ENCODE measurements at regions not wholly inside any gene's neighbourhood (a gene's known extent, or its start where the extent isn't known, plus 50 kb on each side); places are given as distances from the start of the nearest gene placed in this dataset.
A peak's percentile ranks its signal among the peaks of the same experiment; 100 is the strongest.

DNA sequence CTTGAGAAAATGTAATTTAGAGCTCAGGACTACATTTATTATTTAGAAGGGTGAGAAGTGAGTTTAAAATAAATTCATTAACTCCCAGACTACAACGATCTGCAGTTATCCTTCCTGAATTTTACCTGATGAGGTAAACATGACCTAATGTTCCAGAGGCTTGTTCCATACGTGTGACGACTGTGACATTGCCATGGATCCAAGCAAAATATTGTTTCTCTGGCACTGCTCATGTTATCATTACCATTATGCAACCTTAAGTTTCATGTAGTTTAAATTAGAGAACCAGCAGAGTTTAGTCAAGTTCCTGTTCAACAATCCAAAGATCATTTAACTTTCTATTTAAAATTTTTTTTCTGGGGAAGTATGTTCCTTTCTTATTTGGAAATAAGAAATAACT lies 279.6 kb downstream of the KLF5 start:
- H3K4me3 ChIP-seq (ENCODE audit: low read depth, low read length), result no peak overlapping the region; the same call in 1 of the 2 replicates
- no peak overlapping the region for H2AFZ ChIP-seq (ENCODE audit: low read length, unreplicated experiment)
- peaks cover 60% of the 10 kb centered on the region for H3K4me1 ChIP-seq (ENCODE audit: control insufficient read depth, insufficient read depth, low read length, unreplicated experiment)
- H3K27ac ChIP-seq (ENCODE audit: low read depth, low read length), result peak overlapping the region; percentile 93
- H3K79me2 ChIP-seq (ENCODE audit: control insufficient read depth, insufficient read depth, low read length, unreplicated experiment), result no peaks in the 10 kb centered on the region
- no peaks in the 10 kb centered on the region for H3K36me3 ChIP-seq (ENCODE audit: insufficient read depth, low read length)
- H3K27me3 ChIP-seq (ENCODE audit: insufficient read depth, low read length), result no peaks in the 10 kb centered on the region

- Histone ChIP-seq H3K4me1 (ENCODE audit: control insufficient read depth, insufficient read depth, low read length, unreplicated experiment) (peaks cover 60% of the 10 kb centered on the region), H3K4me3 (ENCODE audit: low read depth, low read length) (no peak overlapping the region)
Measured at GRCh38 chr13:73337532-73337931, 278.7 kb downstream of the KLF5 start.

GRCh38 chr13:73336773-73337172 lies 278.0 kb downstream of the KLF5 start:
- peak overlapping the region; percentile 93; the same call in 1 of the 2 replicates for H3K27ac ChIP-seq (ENCODE audit: low read depth, low read length)
- peak overlapping the region; percentile 20 for H2AFZ ChIP-seq (ENCODE audit: low read length, unreplicated experiment)
- no peaks in the 10 kb centered on the region for H3K36me3 ChIP-seq (ENCODE audit: insufficient read depth, low read length)
- H3K4me1 ChIP-seq (ENCODE audit: control insufficient read depth, insufficient read depth, low read length, unreplicated experiment), result peaks cover 55% of the 10 kb centered on the region
- H3K27me3 ChIP-seq (ENCODE audit: insufficient read depth, low read length), result no peaks in the 10 kb centered on the region
- H3K4me3 ChIP-seq (ENCODE audit: low read depth, low read length), result no peak overlapping the region
- no peaks in the 10 kb centered on the region for H3K79me2 ChIP-seq (ENCODE audit: control insufficient read depth, insufficient read depth, low read length, unreplicated experiment)

More at GRCh38 chr13:73337532-73337931, 278.7 kb downstream of the KLF5 start:
- H2AFZ ChIP-seq (ENCODE audit: low read length, unreplicated experiment), result no peak overlapping the region
- H3K36me3 ChIP-seq (ENCODE audit: insufficient read depth, low read length), result no peaks in the 10 kb centered on the region
- H3K27me3 ChIP-seq (ENCODE audit: insufficient read depth, low read length), result no peaks in the 10 kb centered on the region
- no peaks in the 10 kb centered on the region for H3K79me2 ChIP-seq (ENCODE audit: control insufficient read depth, insufficient read depth, low read length, unreplicated experiment)
- peak overlapping the region; percentile 93 for H3K27ac ChIP-seq (ENCODE audit: low read depth, low read length)

DNA sequence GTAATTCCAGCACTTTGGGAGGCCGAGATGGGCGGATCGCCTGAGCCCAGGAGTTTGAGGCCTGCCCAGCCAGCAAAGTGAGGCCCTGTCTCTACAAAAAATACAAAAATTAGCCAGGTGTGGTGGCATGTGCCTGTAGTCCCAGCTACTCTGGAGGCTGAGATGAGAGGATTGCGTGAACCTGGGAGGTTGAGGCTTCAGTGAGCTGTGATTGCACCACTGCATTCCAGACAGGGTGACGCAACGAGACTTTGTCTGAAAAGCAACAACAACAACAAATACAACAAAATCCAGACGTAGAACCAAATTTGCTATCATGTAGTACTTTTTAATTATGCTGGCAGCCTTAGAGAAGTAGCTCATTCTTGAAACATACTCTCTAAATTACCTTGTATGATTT lies 277.1 kb downstream of the KLF5 start:
- Histone ChIP-seq H3K4me1 (ENCODE audit: control insufficient read depth, insufficient read depth, low read length, unreplicated experiment) (peaks cover 49% of the 10 kb centered on the region), H3K36me3 (ENCODE audit: insufficient read depth, low read length) (no peaks in the 10 kb centered on the region), H3K27ac (ENCODE audit: low read depth, low read length) (peak overlapping the region; percentile 84), H3K79me2 (ENCODE audit: control insufficient read depth, insufficient read depth, low read length, unreplicated experiment) (no peaks in the 10 kb centered on the region), H3K4me3 (ENCODE audit: low read depth, low read length) (no peak overlapping the region), H2AFZ (ENCODE audit: low read length, unreplicated experiment) (no peak overlapping the region), H3K27me3 (ENCODE audit: insufficient read depth, low read length) (no peaks in the 10 kb centered on the region)

GRCh38 chr13:73335210-73335609 lies 276.4 kb downstream of the KLF5 start:
- H2AFZ ChIP-seq (ENCODE audit: low read length, unreplicated experiment), result peak overlapping the region; percentile 46
- no peaks in the 10 kb centered on the region for H3K27me3 ChIP-seq (ENCODE audit: insufficient read depth, low read length)
- no peak overlapping the region for H3K4me3 ChIP-seq (ENCODE audit: low read depth, low read length)
- H3K36me3 ChIP-seq (ENCODE audit: insufficient read depth, low read length), result no peaks in the 10 kb centered on the region
- H3K4me1 ChIP-seq (ENCODE audit: control insufficient read depth, insufficient read depth, low read length, unreplicated experiment), result peaks cover 49% of the 10 kb centered on the region
- H3K27ac ChIP-seq (ENCODE audit: low read depth, low read length), result peak overlapping the region; percentile 84
- H3K79me2 ChIP-seq (ENCODE audit: control insufficient read depth, insufficient read depth, low read length, unreplicated experiment), result no peaks in the 10 kb centered on the region

- no peaks in the 10 kb centered on the region for H3K36me3 ChIP-seq (ENCODE audit: insufficient read depth, low read length)
- peak overlapping the region; percentile 84 for H3K27ac ChIP-seq (ENCODE audit: low read depth, low read length)
- no peak overlapping the region for H3K4me3 ChIP-seq (ENCODE audit: low read depth, low read length)
- H2AFZ ChIP-seq (ENCODE audit: low read length, unreplicated experiment), result no peak overlapping the region
- no peaks in the 10 kb centered on the region for H3K27me3 ChIP-seq (ENCODE audit: insufficient read depth, low read length)
- H3K4me1 ChIP-seq (ENCODE audit: control insufficient read depth, insufficient read depth, low read length, unreplicated experiment), result peaks cover 49% of the 10 kb centered on the region
- no peaks in the 10 kb centered on the region for H3K79me2 ChIP-seq (ENCODE audit: control insufficient read depth, insufficient read depth, low read length, unreplicated experiment)
Measured at GRCh38 chr13:73334445-73334844, 275.6 kb downstream of the KLF5 start.

- H3K27ac ChIP-seq (ENCODE audit: low read depth, low read length), result no peak overlapping the region
- no peak overlapping the region for H2AFZ ChIP-seq (ENCODE audit: low read length, unreplicated experiment)
- H3K36me3 ChIP-seq (ENCODE audit: insufficient read depth, low read length), result no peaks in the 10 kb centered on the region
- H3K79me2 ChIP-seq (ENCODE audit: control insufficient read depth, insufficient read depth, low read length, unreplicated experiment), result no peaks in the 10 kb centered on the region
- no peak overlapping the region for H3K4me3 ChIP-seq (ENCODE audit: low read depth, low read length)
- H3K27me3 ChIP-seq (ENCODE audit: insufficient read depth, low read length), result no peaks in the 10 kb centered on the region
- peaks cover 22% of the 10 kb centered on the region for H3K4me1 ChIP-seq (ENCODE audit: control insufficient read depth, insufficient read depth, low read length, unreplicated experiment)
Measured at GRCh38 chr13:73331556-73331955, 272.8 kb downstream of the KLF5 start.

- H3K4me3 ChIP-seq (ENCODE audit: low read depth, low read length), result no peak overlapping the region
- no peaks in the 10 kb centered on the region for H3K36me3 ChIP-seq (ENCODE audit: insufficient read depth, low read length)
- no peaks in the 10 kb centered on the region for H3K79me2 ChIP-seq (ENCODE audit: control insufficient read depth, insufficient read depth, low read length, unreplicated experiment)
- H2AFZ ChIP-seq (ENCODE audit: low read length, unreplicated experiment), result no peak overlapping the region
- H3K27ac ChIP-seq (ENCODE audit: low read depth, low read length), result no peak overlapping the region
- H3K4me1 ChIP-seq (ENCODE audit: control insufficient read depth, insufficient read depth, low read length, unreplicated experiment), result peaks cover 14% of the 10 kb centered on the region
- no peaks in the 10 kb centered on the region for H3K27me3 ChIP-seq (ENCODE audit: insufficient read depth, low read length)
Measured at GRCh38 chr13:73329355-73329754, 270.6 kb downstream of the KLF5 start.

DNA sequence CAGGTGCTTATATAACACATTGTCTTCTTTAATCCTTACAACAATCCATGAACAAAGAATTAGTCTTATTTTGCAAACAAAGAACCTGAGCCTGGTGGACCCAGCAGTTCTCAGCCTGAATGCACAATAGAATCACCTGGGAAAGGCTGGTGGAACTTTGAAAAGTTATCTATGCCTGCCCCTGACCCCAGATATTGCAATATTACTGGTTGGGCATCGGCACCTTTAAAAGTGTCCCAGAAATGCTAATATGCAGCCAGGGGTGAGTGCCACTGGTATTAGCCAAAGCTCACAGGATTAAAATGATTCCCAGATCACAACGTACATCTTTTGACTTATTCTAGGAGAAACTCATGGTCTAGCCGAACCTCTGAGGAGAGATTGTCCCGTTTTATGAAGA lies 268.8 kb downstream of the KLF5 start:
- Histone ChIP-seq H3K36me3 (ENCODE audit: insufficient read depth, low read length) (no peaks in the 10 kb centered on the region), H3K4me3 (ENCODE audit: low read depth, low read length) (no peak overlapping the region), H3K79me2 (ENCODE audit: control insufficient read depth, insufficient read depth, low read length, unreplicated experiment) (no peaks in the 10 kb centered on the region), H2AFZ (ENCODE audit: low read length, unreplicated experiment) (no peak overlapping the region), H3K27ac (ENCODE audit: low read depth, low read length) (no peak overlapping the region), H3K4me1 (ENCODE audit: control insufficient read depth, insufficient read depth, low read length, unreplicated experiment) (peaks cover 10% of the 10 kb centered on the region), H3K27me3 (ENCODE audit: insufficient read depth, low read length) (no peaks in the 10 kb centered on the region)

DNA sequence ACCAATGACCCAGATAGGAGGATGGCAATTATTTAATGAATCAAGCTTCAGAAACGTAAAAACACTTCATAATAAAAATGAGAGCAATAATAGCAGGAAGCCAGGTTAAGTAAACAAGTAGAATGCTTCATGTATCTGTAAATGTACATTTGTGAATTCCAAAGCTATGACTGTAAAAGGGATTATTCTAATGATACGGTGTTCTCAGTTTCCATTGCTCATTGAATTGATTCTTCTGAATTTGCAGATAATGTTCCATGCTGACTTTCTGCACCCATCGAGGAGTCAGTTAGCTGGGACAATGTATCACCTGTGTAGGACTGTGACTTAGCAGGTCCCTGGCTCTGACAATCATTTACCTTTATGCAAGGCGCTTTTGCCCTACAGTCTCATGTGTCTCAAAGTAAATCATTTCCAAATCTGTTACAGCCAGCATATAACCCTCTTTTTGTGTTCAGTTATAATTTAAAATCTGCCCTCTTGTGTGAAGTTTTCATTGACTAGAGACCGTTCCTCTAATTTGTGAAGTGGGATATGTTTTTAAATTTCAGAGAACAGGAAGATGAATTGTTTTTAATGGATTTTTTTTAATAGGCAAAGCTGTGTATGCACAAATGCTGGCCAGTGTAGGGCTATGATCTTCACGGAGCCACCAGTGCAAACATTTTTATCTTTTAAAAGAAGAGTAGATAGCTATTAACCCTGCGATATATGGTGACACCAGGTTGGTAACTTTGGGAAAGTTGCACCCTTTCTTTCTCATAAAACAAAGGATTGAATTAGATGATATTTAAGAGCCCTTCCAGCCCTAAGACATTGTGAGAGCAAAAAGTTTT lies 267.1 kb downstream of the KLF5 start:
- Histone ChIP-seq H3K36me3 (ENCODE audit: insufficient read depth, low read length) (no peaks in the 10 kb centered on the region), H3K27me3 (ENCODE audit: insufficient read depth, low read length) (no peaks in the 10 kb centered on the region), H2AFZ (ENCODE audit: low read length, unreplicated experiment) (no peak overlapping the region), H3K79me2 (ENCODE audit: control insufficient read depth, insufficient read depth, low read length, unreplicated experiment) (no peaks in the 10 kb centered on the region), H3K4me1 (ENCODE audit: control insufficient read depth, insufficient read depth, low read length, unreplicated experiment) (peaks cover 10% of the 10 kb centered on the region), H3K4me3 (ENCODE audit: low read depth, low read length) (no peak overlapping the region), H3K27ac (ENCODE audit: low read depth, low read length) (no peak overlapping the region)
